ENCODE measurements at regions not wholly inside any gene's neighbourhood (a gene's known extent, or its start where the extent isn't known, plus 50 kb on each side); places are given as distances from the start of the nearest gene placed in this dataset.

DNA sequence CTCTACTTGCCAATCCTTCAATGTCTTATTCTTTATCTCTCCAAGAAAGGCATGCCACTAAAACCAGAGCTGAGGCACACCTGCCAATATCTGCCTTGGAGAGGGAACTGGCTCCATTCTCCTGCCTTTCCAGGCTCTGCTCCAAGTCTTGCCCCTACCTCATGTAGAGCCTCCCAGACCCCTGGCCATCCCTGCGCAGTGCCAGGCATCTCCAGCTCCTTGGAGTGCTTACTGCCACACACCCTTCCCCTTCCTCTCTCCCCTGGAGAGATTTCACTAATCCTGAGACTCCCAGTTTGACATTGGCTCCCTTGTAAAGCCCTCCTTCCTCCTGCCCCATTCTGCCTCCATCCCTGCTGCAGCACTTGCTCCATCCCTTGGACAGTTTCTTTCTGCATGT, 255.2 kb upstream of the ZMIZ1 start:
- FAIRE-seq, result no peak

- FAIRE-seq, result no peak
Observed at GRCh38 chr10:78813998-78814399, 254.8 kb upstream of the ZMIZ1 start.

GRCh38 chr10:78814407-78814806, 254.4 kb upstream of the ZMIZ1 start:
- FAIRE-seq, result no peak

- no peak for FAIRE-seq
Observed at GRCh38 chr10:78815702-78816334, 252.9 kb upstream of the ZMIZ1 start.

DNA sequence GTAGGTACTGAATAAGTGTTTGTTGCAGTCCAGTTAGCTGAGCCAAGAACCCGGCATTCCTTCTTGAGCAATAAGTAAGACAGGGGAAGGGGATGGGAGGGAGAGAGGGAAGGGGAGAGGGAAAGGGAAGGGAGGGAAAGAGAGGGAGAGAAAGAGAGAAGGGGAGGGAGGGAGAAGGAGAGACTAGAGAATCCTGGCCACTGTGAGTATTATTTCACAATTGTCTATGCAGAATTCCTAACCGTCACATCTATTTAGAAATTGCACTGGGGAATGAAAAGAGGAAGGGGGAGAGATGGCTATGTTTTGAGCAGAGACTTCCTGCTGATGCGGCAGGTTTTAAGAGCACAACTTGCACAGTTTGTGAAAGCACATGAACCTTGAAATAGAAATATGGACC, 251.4 kb upstream of the ZMIZ1 start:
- no peak for FAIRE-seq

DNA sequence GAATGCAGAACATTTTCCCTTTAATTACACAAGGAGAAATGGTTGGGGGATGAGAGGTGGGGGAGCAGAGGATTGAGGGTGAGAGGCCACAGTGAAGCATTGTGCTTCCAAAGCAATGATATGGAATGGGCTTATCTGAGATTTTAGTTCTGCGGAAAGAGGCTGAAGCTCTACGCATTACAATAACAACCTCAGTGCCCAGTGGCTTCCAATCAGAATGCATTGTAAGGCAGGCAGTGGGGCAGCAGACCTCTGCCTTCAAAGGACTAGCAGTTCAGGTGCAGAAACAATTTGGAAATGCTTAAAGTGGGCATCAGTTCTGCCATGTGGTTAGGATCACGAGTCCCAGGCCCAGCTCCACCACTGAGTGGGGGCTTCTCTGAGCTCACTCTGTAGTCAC, 251.0 kb upstream of the ZMIZ1 start:
- FAIRE-seq, result no peak

- no peak for FAIRE-seq
Observed at GRCh38 chr10:78819361-78820006, 249.3 kb upstream of the ZMIZ1 start.

GRCh38 chr10:78820007-78820362, 248.8 kb upstream of the ZMIZ1 start:
- no peak for FAIRE-seq

- no peak for FAIRE-seq
Observed at GRCh38 chr10:78821052-78821451, 247.7 kb upstream of the ZMIZ1 start.

- FAIRE-seq, result no peak
Observed at GRCh38 chr10:78828647-78829539, 239.9 kb upstream of the ZMIZ1 start.

DNA sequence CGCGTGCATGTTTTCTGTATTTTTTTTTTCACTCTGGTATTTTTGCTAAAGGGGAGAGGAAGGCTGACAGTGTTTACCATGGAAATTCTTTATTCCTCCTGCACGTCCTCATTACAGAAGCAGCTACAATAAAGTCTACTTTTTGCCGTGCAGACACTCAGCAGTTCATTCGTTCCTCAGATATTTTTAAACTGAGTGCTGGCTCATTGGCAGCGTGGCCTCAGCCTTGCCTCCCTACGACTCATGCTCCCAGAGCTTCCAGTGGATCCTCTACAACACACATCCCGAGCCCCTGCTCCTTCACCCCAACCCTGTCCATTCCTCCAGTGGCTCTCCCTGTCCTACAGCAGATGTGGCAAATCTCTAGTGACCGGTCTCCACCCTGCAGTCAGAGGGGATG, 239.2 kb upstream of the ZMIZ1 start:
- no peak for FAIRE-seq

- no peak for FAIRE-seq
Observed at GRCh38 chr10:78830062-78830975, 238.4 kb upstream of the ZMIZ1 start.

- no peak for FAIRE-seq
Observed at GRCh38 chr10:78830976-78831375, 237.8 kb upstream of the ZMIZ1 start.

- no peak for FAIRE-seq
Observed at GRCh38 chr10:78831461-78831860, 237.3 kb upstream of the ZMIZ1 start.

GRCh38 chr10:78832281-78832680, 236.5 kb upstream of the ZMIZ1 start:
- FAIRE-seq, result no peak

DNA sequence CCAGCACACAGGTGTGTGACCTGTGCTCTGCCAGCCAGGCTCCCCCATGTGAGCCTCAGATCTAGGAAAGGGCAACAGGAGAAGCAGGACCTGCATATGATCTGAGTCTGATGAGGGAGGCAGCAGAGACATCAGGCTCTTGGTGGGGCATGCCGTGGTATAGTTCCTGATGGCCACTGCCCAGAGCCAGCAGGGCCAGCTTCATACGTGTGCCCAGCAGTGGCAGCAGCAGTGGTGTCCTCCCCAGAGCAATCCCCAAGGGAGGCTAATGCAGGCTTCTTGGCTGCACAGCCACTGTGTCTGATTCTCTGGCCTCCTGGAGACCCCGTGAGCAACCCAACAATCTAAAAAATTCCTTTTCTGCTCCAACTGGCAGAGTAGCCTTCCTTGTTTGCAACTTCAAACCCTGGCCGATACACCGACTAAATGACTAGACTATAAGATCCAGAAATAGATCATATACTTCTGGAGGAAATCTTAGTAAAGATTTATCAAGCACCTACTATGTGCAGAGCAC, 230.6 kb upstream of the ZMIZ1 start:
- no peak for FAIRE-seq

DNA sequence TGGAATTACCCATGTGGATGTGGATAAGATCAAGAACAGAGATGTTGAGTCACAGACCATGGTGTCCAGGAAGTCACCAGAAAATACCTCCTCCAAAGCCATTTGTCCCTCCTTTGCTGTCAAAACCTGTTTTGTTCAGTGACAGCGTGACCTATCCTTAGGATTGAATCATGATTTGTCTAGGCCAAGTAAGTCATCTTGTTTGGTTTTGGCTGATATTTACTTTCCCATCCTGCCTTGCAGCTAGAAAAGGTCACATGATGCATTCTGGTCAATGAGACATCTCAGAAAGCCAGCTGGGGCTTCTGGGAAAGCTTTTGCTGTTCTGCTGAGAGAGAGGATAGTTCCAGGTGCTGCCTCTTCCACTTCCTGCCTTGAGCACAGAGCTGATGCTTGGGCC, 225.3 kb upstream of the ZMIZ1 start:
- FAIRE-seq, result no peak

DNA sequence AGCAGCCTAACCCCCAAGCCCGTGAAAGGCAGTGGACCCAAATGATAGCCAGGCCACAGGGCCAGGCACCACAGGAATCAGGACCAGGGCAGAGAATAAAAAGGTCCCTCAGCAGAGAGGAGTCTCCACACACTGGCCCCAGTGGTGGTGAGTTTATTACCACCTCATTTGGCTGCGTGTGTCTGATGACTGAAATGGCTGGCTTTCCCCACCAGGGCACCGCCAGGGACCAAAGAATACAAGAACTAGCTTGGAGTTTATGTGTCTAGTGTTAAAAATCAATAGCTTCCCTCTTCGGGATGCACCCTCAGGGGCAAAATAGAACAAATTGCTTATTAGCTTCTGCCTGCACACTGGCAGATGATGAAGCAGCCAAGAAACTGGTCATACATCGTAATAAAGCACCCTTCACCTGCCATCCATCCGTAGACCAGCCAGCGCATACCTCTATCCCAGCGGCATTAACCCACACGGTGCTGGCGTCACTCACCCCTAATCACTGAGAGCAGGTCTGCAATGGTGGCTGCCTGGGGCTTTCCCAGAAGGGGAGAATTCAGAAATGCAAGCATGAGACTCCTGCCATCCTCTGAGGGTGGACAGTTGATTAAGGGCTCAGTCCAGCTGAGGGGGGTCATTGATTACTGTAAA, 223.7 kb upstream of the ZMIZ1 start:
- FAIRE-seq, result no peak

- no peak for FAIRE-seq
Observed at GRCh38 chr10:78846071-78846470, 222.7 kb upstream of the ZMIZ1 start.

DNA sequence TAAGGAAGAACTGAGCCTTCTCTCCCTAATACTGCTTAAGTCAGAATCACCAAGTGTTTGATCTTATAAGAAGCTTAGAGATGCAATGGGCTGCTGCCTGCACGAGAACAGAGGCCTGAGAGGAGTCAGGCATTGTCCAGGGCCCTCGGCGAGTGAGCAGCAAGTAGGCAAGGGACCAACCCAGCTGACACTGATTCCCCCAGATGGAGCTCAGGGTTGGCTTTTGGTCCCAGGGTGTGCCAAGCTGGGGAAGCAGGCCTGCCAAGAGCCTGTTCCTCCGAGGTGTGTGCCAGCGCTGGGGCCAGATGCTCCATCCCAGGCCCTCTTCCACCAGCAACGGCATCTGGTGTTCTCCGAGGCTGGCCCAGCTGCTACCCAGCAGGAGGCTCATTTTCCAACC, 222.0 kb upstream of the ZMIZ1 start:
- FAIRE-seq, result no peak

GRCh38 chr10:78847485-78847884, 221.3 kb upstream of the ZMIZ1 start:
- FAIRE-seq, result no peak

- no peak for FAIRE-seq
Observed at GRCh38 chr10:78849115-78849514, 219.7 kb upstream of the ZMIZ1 start.

All from endometrium (tissue), 2 donors.